Activated CD4-positive, alpha-beta memory T cell treated with anti-CD3 and anti-CD28 coated beads, Interleukin-2, amount 10 ng/mL, durations not matched to agents 7 days and 5 days (primary cell): ENCODE measurements at regions not wholly inside any gene's neighbourhood (a gene's known extent, or its start where the extent isn't known, plus 50 kb on each side); places are given as distances from the start of the nearest gene placed in this dataset.
"Not testable (repeated sequence)": the region's sequence is repeated elsewhere in the genome, so short reads cannot be mapped to it uniquely, and the experiment has no call there.

Experiments
- CTCF ChIA-PET: fragments of 350-600 bp; sonication (Branson Sonifier 250); formaldehyde crosslinking; loops from one replicate; lab custom pipeline; 2021; ENCODE audit warnings: antibody characterized with exemption, inconsistent platforms; lab: Charles Lee
- POLR2A ChIA-PET: fragments of 350-600 bp; sonication (Branson Sonifier 250); formaldehyde crosslinking; loops from one replicate; lab custom pipeline; 2021; ENCODE audit warnings: antibody characterized with exemption; lab: Charles Lee
- DNase-seq: peaks from one replicate; pipeline ENCODE4 v3.0.0-alpha.2; 2020
- H3K27ac Mint-ChIP-seq: one replicate; pipeline ENCODE4 v1.8.0; 2021; ENCODE audit warnings: mild to moderate bottlenecking, mixed read lengths
- H3K27me3 Mint-ChIP-seq: one replicate; pipeline ENCODE4 v1.8.0; 2021; ENCODE audit warnings: mixed read lengths
- H3K36me3 Mint-ChIP-seq: one replicate; pipeline ENCODE4 v1.8.0; 2021; ENCODE audit warnings: low read depth, mixed read lengths
- H3K4me1 Mint-ChIP-seq: one replicate; pipeline ENCODE4 v1.8.0; 2021; ENCODE audit warnings: mixed read lengths
- H3K4me3 Mint-ChIP-seq: one replicate; pipeline ENCODE4 v1.8.0; 2021; ENCODE audit warnings: mild to moderate bottlenecking, mixed read lengths
- H3K9me3 Mint-ChIP-seq: one replicate; pipeline ENCODE4 v1.8.0; 2021; ENCODE audit warnings: mixed read lengths

- H3K4me1 Mint-ChIP-seq = no peaks in the 10 kb centered on the region
- H3K27ac Mint-ChIP-seq = no peak overlapping the region
- POLR2A ChIA-PET = no interaction called here
- CTCF ChIA-PET = no interaction called here
- no peak overlapping the region for H3K4me3 Mint-ChIP-seq
- H3K27me3 Mint-ChIP-seq = no peaks in the 10 kb centered on the region
- no peak for DNase-seq
- no peaks in the 10 kb centered on the region for H3K36me3 Mint-ChIP-seq
- peaks cover 2% of the 10 kb centered on the region for H3K9me3 Mint-ChIP-seq
These were observed 725.2 kb upstream of the SLITRK1 start for GRCh38 chr13:84607261-84608013.

GRCh38 chr13:84606616-84607015 lies 724.3 kb upstream of the SLITRK1 start:
- Mint-ChIP-seq H3K4me1 (no peaks in the 10 kb centered on the region), H3K27me3 (no peaks in the 10 kb centered on the region), H3K4me3 (no peak overlapping the region), H3K9me3 (peaks cover 2% of the 10 kb centered on the region), H3K27ac (no peak overlapping the region), H3K36me3 (no peaks in the 10 kb centered on the region)
- CTCF ChIA-PET = interaction anchor here (0.6 kb wide), 1 partner anchor 1329 kb away, joined by 3 read pairs; no protein-coding TSS in a partner anchor
- POLR2A ChIA-PET = no interaction called here
- no peak for DNase-seq

- DNase-seq = no peak
- Mint-ChIP-seq H3K27me3 (no peaks in the 10 kb centered on the region), H3K4me3 (no peak overlapping the region), H3K27ac (no peak overlapping the region), H3K4me1 (no peaks in the 10 kb centered on the region), H3K36me3 (no peaks in the 10 kb centered on the region), H3K9me3 (peaks cover 2% of the 10 kb centered on the region)
- POLR2A ChIA-PET = no interaction called here
- CTCF ChIA-PET = no interaction called here
These were observed 723.7 kb upstream of the SLITRK1 start for GRCh38 chr13:84605927-84606326.

- ChIA-PET POLR2A (no interaction called here), CTCF (no interaction called here)
- no peak for DNase-seq
- H3K36me3 Mint-ChIP-seq = no peaks in the 10 kb centered on the region
- no peaks in the 10 kb centered on the region for H3K9me3 Mint-ChIP-seq
- H3K27ac Mint-ChIP-seq = no peak overlapping the region
- no peak overlapping the region for H3K4me3 Mint-ChIP-seq
- no peaks in the 10 kb centered on the region for H3K4me1 Mint-ChIP-seq
- no peaks in the 10 kb centered on the region for H3K27me3 Mint-ChIP-seq
These were observed 709.2 kb upstream of the SLITRK1 start for GRCh38 chr13:84591444-84591843.

- DNase-seq = no peak
- Mint-ChIP-seq H3K27me3 (no peaks in the 10 kb centered on the region), H3K9me3 (no peaks in the 10 kb centered on the region), H3K4me1 (no peaks in the 10 kb centered on the region), H3K27ac (no peak overlapping the region), H3K4me3 (no peak overlapping the region), H3K36me3 (no peaks in the 10 kb centered on the region)
- ChIA-PET POLR2A (no interaction called here), CTCF (no interaction called here)
These were observed 708.4 kb upstream of the SLITRK1 start for GRCh38 chr13:84590663-84591062.

GRCh38 chr13:84588023-84588422 lies 705.7 kb upstream of the SLITRK1 start:
- POLR2A ChIA-PET = no interaction called here
- no peak for DNase-seq
- no peaks in the 10 kb centered on the region for H3K4me1 Mint-ChIP-seq
- no peaks in the 10 kb centered on the region for H3K9me3 Mint-ChIP-seq
- no peaks in the 10 kb centered on the region for H3K27me3 Mint-ChIP-seq
- H3K4me3 Mint-ChIP-seq = no peak overlapping the region
- H3K27ac Mint-ChIP-seq = no peak overlapping the region
- H3K36me3 Mint-ChIP-seq = no peaks in the 10 kb centered on the region
- CTCF ChIA-PET = no interaction called here

GRCh38 chr13:84579901-84580300 lies 697.6 kb upstream of the SLITRK1 start:
- DNase-seq, H3K9me3 Mint-ChIP-seq, POLR2A ChIA-PET, H3K36me3 Mint-ChIP-seq, H3K27ac Mint-ChIP-seq, CTCF ChIA-PET, H3K4me3 Mint-ChIP-seq, H3K4me1 Mint-ChIP-seq, H3K27me3 Mint-ChIP-seq: not testable (repeated sequence)

GRCh38 chr13:84574851-84575250 lies 692.6 kb upstream of the SLITRK1 start:
- ChIA-PET CTCF (no interaction called here), POLR2A (no interaction called here)
- H3K4me3 Mint-ChIP-seq = no peak overlapping the region
- H3K4me1 Mint-ChIP-seq = no peaks in the 10 kb centered on the region
- H3K36me3 Mint-ChIP-seq = no peaks in the 10 kb centered on the region
- H3K27me3 Mint-ChIP-seq = no peaks in the 10 kb centered on the region
- H3K27ac Mint-ChIP-seq = no peak overlapping the region
- H3K9me3 Mint-ChIP-seq = no peaks in the 10 kb centered on the region
- DNase-seq = no peak

GRCh38 chr13:84571264-84571663 lies 689.0 kb upstream of the SLITRK1 start:
- Mint-ChIP-seq H3K36me3 (no peaks in the 10 kb centered on the region), H3K4me1 (no peaks in the 10 kb centered on the region), H3K9me3 (no peaks in the 10 kb centered on the region), H3K27ac (no peak overlapping the region), H3K27me3 (no peaks in the 10 kb centered on the region), H3K4me3 (no peak overlapping the region)
- ChIA-PET POLR2A (no interaction called here), CTCF (no interaction called here)
- DNase-seq = no peak

GRCh38 chr13:84570831-84571230 lies 688.6 kb upstream of the SLITRK1 start:
- no peak overlapping the region for H3K4me3 Mint-ChIP-seq
- ChIA-PET CTCF (no interaction called here), POLR2A (no interaction called here)
- H3K27me3 Mint-ChIP-seq = no peaks in the 10 kb centered on the region
- H3K9me3 Mint-ChIP-seq = no peaks in the 10 kb centered on the region
- H3K36me3 Mint-ChIP-seq = no peaks in the 10 kb centered on the region
- H3K27ac Mint-ChIP-seq = no peak overlapping the region
- H3K4me1 Mint-ChIP-seq = no peaks in the 10 kb centered on the region
- DNase-seq = no peak

- Mint-ChIP-seq H3K4me3 (no peak overlapping the region), H3K27ac (no peak overlapping the region), H3K4me1 (no peaks in the 10 kb centered on the region), H3K36me3 (no peaks in the 10 kb centered on the region), H3K9me3 (no peaks in the 10 kb centered on the region), H3K27me3 (no peaks in the 10 kb centered on the region)
- CTCF ChIA-PET = no interaction called here
- POLR2A ChIA-PET = no interaction called here
- no peak for DNase-seq
These were observed 687.1 kb upstream of the SLITRK1 start for GRCh38 chr13:84569366-84569765.

GRCh38 chr13:84567848-84568247 lies 685.6 kb upstream of the SLITRK1 start:
- no peak overlapping the region for H3K4me3 Mint-ChIP-seq
- no peaks in the 10 kb centered on the region for H3K36me3 Mint-ChIP-seq
- no peak for DNase-seq
- POLR2A ChIA-PET = no interaction called here
- H3K4me1 Mint-ChIP-seq = no peaks in the 10 kb centered on the region
- H3K9me3 Mint-ChIP-seq = no peaks in the 10 kb centered on the region
- H3K27ac Mint-ChIP-seq = no peak overlapping the region
- H3K27me3 Mint-ChIP-seq = no peaks in the 10 kb centered on the region
- CTCF ChIA-PET = no interaction called here

GRCh38 chr13:84566780-84567179 lies 684.5 kb upstream of the SLITRK1 start:
- H3K4me3 Mint-ChIP-seq = no peak overlapping the region
- H3K27ac Mint-ChIP-seq = no peak overlapping the region
- H3K9me3 Mint-ChIP-seq = no peaks in the 10 kb centered on the region
- no peaks in the 10 kb centered on the region for H3K27me3 Mint-ChIP-seq
- no peaks in the 10 kb centered on the region for H3K4me1 Mint-ChIP-seq
- CTCF ChIA-PET = no interaction called here
- DNase-seq = no peak
- H3K36me3 Mint-ChIP-seq = no peaks in the 10 kb centered on the region
- POLR2A ChIA-PET = no interaction called here

- ChIA-PET CTCF (no interaction called here), POLR2A (no interaction called here)
- no peak overlapping the region for H3K27ac Mint-ChIP-seq
- no peak overlapping the region for H3K4me3 Mint-ChIP-seq
- no peaks in the 10 kb centered on the region for H3K27me3 Mint-ChIP-seq
- no peaks in the 10 kb centered on the region for H3K4me1 Mint-ChIP-seq
- DNase-seq = no peak
- no peaks in the 10 kb centered on the region for H3K9me3 Mint-ChIP-seq
- no peaks in the 10 kb centered on the region for H3K36me3 Mint-ChIP-seq
These were observed 681.3 kb upstream of the SLITRK1 start for GRCh38 chr13:84563611-84564010.
